BE2C (cell line): ENCODE measurements at regions not wholly inside any gene's neighbourhood (a gene's known extent, or its start where the extent isn't known, plus 50 kb on each side); places are given as distances from the start of the nearest gene placed in this dataset.

Experiments
- DNase-seq: peaks from one replicate; pipeline ENCODE4 v3.0.0-alpha.2; 2020
- H3K27me3 ChIP-seq: fragments of 250-450 bp; sonication (Bioruptor Pico); 2 replicates; pipeline ENCODE4 v1.5.1; 2020; ENCODE audit warnings: mild to moderate bottlenecking
- H3K36me3 ChIP-seq: fragments of 250-450 bp; sonication (Bioruptor Pico); 2 replicates; pipeline ENCODE4 v1.5.1; 2020; ENCODE audit warnings: mild to moderate bottlenecking
- H3K4me1 ChIP-seq: fragments of 250-450 bp; sonication (Bioruptor Pico); 2 replicates; pipeline ENCODE4 v1.5.1; 2020
- H3K4me3 ChIP-seq: 2 replicates; pipeline ENCODE4 v1.5.1; 2011; ENCODE audit warnings: low read depth, low read length
- H3K9me3 ChIP-seq: fragments of 250-450 bp; sonication (Bioruptor Pico); 2 replicates; pipeline ENCODE4 v1.5.1; 2020
- CTCF ChIP-seq: IDR thresholded peaks from 2 replicates; pipeline ENCODE4 v1.5.1; 2012; ENCODE audit warnings: mild to moderate bottlenecking, low read depth, low read length

- no peak overlapping the region for H3K4me3 ChIP-seq
- no peak for TF ChIP-seq CTCF
- no peaks in the 10 kb centered on the region for H3K36me3 ChIP-seq
- H3K9me3 ChIP-seq, result no peaks in the 10 kb centered on the region
- H3K27me3 ChIP-seq, result no peaks in the 10 kb centered on the region
- H3K4me1 ChIP-seq, result no peaks in the 10 kb centered on the region
- no peak for DNase-seq
These were observed 218.1 kb downstream of the RMST start for GRCh38 chr12:97680751-97681150.

- no peak for TF ChIP-seq CTCF
- no peak for DNase-seq
- Histone ChIP-seq H3K4me3 (no peak overlapping the region), H3K27me3 (no peaks in the 10 kb centered on the region), H3K36me3 (no peaks in the 10 kb centered on the region), H3K4me1 (no peaks in the 10 kb centered on the region), H3K9me3 (no peaks in the 10 kb centered on the region)
These were observed 219.3 kb downstream of the RMST start for GRCh38 chr12:97681612-97682504.

GRCh38 chr12:97685360-97685759, 222.8 kb downstream of the RMST start:
- Histone ChIP-seq H3K27me3 (no peaks in the 10 kb centered on the region), H3K9me3 (no peaks in the 10 kb centered on the region; the same call in 1 of the 2 replicates), H3K4me1 (no peaks in the 10 kb centered on the region), H3K36me3 (no peaks in the 10 kb centered on the region), H3K4me3 (no peak overlapping the region)
- no peak for DNase-seq
- no peak for TF ChIP-seq CTCF

GRCh38 chr12:97701901-97702300, 239.3 kb downstream of the RMST start:
- Histone ChIP-seq H3K4me3 (no peak overlapping the region), H3K27me3 (no peaks in the 10 kb centered on the region), H3K4me1 (no peaks in the 10 kb centered on the region), H3K36me3 (no peaks in the 10 kb centered on the region), H3K9me3 (no peaks in the 10 kb centered on the region; the same call in 1 of the 2 replicates)
- DNase-seq, result no peak
- no peak for TF ChIP-seq CTCF

- DNase-seq, result no peak
- no peak overlapping the region for H3K4me3 ChIP-seq
- H3K36me3 ChIP-seq, result no peaks in the 10 kb centered on the region
- TF ChIP-seq CTCF, result no peak
- no peaks in the 10 kb centered on the region for H3K9me3 ChIP-seq
- H3K4me1 ChIP-seq, result no peaks in the 10 kb centered on the region
- no peaks in the 10 kb centered on the region for H3K27me3 ChIP-seq
These were observed 248.8 kb downstream of the RMST start for GRCh38 chr12:97711392-97711791.

GRCh38 chr12:97713270-97713669, 250.7 kb downstream of the RMST start:
- no peak for DNase-seq
- H3K36me3 ChIP-seq, result no peaks in the 10 kb centered on the region
- H3K9me3 ChIP-seq, result no peaks in the 10 kb centered on the region
- no peaks in the 10 kb centered on the region for H3K4me1 ChIP-seq
- TF ChIP-seq CTCF, result no peak
- no peak overlapping the region for H3K4me3 ChIP-seq
- no peaks in the 10 kb centered on the region for H3K27me3 ChIP-seq
